Fibroblast of pulmonary artery (primary cell): ENCODE measurements at regions not wholly inside any gene's neighbourhood (a gene's known extent, or its start where the extent isn't known, plus 50 kb on each side); places are given as distances from the start of the nearest gene placed in this dataset.

Experiments
- DNase-seq: peaks from one replicate; pipeline ENCODE4 v3.0.0-alpha.2; 2010; ENCODE audit warnings: low read depth
- H3K4me3 ChIP-seq: replicated peaks from 2 replicates; pipeline ENCODE4 v1.5.1; 2011; ENCODE audit warnings: low read depth, mild to moderate bottlenecking, control low read depth, low read length, moderate library complexity
- TF ChIP-seq, protein P1 (sequence below): IDR thresholded peaks from 2 replicates; pipeline ENCODE4 v1.5.1; 2011; ENCODE audit warnings: mild to moderate bottlenecking, control low read depth, low read length, inconsistent platforms; ENCODE audit errors: missing control alignments

DNA sequence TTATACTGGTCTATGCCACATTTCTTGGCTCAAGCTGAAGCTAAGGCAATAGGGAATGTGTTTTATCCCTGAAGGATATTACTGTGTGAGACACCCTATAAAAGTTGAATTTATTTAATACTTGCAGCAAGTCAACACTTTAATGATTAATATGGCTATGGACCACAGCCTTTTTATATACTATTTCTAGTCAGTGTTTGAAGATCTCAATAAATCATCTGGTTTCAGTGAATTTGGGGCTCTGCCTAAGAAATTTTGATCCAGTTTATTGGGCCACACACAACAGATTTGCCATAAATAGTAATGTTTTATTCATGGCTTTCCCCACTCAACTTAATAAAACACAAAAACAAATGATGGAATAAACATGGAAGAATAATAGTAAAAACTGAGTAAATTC is 698.3 kb downstream of the ADGRL2 start:
- no peak overlapping the region for H3K4me3 ChIP-seq
- TF ChIP-seq, protein P1, sequence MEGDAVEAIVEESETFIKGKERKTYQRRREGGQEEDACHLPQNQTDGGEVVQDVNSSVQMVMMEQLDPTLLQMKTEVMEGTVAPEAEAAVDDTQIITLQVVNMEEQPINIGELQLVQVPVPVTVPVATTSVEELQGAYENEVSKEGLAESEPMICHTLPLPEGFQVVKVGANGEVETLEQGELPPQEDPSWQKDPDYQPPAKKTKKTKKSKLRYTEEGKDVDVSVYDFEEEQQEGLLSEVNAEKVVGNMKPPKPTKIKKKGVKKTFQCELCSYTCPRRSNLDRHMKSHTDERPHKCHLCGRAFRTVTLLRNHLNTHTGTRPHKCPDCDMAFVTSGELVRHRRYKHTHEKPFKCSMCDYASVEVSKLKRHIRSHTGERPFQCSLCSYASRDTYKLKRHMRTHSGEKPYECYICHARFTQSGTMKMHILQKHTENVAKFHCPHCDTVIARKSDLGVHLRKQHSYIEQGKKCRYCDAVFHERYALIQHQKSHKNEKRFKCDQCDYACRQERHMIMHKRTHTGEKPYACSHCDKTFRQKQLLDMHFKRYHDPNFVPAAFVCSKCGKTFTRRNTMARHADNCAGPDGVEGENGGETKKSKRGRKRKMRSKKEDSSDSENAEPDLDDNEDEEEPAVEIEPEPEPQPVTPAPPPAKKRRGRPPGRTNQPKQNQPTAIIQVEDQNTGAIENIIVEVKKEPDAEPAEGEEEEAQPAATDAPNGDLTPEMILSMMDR = no peak
- no peak for DNase-seq

DNA sequence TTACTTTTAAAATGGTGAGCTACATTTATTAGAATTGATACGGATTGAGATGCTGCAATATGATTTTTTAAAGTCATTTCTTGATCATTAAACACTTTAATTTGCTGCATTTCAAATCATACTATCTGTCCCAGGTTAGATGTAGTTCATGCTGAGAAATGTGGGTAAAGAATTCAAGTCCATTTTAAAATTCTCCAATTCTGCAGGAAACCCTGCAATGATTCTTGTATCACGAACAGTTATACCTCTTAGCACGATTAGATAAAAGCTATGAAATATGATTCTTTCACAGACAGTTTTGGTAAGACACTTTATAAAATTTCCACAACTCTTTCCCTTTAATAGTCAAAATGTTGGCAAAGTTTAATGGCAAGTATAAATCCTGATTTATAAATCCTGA is 693.4 kb downstream of the ADGRL2 start:
- DNase-seq = no peak
- TF ChIP-seq, protein P1 = no peak
- no peak overlapping the region for H3K4me3 ChIP-seq

DNA sequence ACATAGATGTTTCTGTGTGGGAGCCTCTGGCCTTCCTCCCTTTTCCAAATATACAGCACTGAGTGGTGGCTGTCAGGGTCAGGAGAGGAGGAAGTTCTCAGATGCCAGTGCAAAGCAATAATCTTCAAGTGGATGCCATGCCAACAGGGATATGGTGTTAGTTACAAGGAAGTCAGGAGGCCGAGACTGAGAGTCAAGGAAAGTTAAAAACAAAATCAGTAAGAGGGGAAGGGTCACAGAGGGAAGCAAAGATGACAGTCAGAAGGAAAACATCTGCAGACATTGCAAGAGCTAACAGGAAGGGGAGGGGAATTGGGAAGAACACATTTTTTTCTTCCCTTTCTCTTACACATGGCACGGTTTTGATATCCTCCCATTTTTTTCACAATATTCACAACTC is 691.4 kb downstream of the ADGRL2 start:
- TF ChIP-seq, protein P1 = no peak
- H3K4me3 ChIP-seq = no peak overlapping the region
- peak; percentile 7 for DNase-seq

DNA sequence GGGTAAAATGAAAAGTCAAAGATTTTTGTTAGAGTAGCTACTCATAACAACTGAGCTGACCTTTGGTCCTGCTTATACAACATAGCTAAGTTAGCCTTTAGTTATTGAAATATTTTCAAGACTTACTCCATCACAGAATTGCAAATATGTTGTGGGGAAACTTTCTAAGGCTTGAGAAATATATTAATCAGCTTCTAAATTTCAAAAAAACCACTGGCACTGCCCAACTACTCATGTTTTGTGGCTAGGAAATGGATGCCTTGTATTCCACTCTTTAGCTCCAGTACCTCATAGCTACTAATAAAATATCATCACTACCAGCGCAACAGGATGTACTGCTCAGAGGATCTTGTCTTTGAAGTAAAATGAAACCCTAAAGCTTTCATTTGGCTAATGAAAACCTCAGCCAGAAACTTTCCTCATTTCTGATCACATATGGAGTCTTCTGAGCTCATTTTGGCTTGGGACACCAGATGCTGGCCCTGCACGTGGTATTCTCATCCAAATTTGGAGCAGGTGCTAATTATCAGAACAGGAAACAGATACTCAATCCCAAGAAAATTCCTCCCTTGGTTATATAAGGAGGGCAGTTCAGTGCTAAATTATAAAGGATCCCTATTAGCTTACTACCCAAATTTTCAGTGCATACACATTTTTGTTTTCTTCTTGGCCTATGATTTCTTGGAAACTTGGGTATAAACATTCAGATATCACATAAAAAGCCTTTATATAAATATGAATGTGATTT is 690.7 kb downstream of the ADGRL2 start:
- no peak overlapping the region for H3K4me3 ChIP-seq
- TF ChIP-seq, protein P1 = no peak
- DNase-seq = no peak

DNA sequence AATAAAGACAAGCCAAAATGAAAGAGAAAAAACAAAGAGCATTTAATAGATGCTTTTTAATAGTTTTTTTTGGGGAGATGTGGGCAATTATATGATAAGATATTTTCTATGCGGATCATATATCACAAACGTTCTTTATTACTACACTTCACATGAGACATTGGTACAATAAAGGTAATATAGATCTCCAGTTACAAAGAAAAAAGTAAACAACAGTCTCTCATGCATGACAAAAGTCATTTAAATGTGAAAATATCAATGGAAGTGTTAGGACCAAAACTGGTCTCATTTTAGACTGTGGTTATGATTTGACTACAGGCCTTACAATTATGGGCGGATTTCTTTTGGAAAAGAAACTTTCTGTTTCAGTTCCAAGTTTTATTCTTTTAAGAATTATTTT is 687.0 kb downstream of the ADGRL2 start:
- TF ChIP-seq, protein P1 = no peak
- DNase-seq = no peak
- no peak overlapping the region for H3K4me3 ChIP-seq

DNA sequence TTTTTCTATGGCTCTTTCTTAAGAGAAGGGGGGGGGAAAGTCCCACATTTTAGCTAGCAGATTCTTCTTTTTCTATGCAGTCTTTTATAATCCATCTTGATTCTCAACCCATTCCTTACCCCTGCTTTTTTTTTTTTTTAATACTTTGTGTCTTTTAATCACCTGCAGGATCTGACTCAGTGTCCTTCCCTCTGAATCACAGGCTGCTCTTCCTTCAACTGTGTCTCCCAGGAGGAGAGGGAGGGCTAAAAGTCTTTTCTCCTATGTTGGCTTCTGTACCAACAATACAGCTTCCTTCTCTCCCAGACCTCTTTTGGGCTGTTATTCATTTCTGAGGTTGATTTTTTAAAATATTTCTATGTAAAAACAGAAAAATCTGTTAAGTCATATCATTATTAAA is 686.2 kb downstream of the ADGRL2 start:
- TF ChIP-seq, protein P1 = no peak
- H3K4me3 ChIP-seq = no peak overlapping the region
- no peak for DNase-seq

DNA sequence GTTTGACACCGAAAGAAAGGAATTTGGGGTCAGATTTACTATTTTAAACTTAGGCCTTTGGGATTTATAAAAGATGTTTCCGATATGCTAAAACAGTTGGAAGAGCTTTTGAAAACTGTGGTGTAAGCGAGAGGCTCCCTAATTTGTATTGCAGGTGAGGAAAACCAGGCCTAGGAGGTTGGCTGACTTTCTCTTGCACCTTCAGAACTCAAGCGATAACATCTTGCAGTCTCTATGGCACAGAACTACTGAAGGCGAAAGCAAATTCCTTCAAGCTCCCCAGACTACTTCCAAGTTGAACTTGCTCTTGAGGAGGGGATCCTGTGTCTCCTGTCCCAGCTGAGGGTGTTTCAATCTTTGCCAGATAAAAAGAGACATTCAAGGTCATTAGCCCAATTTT is 685.7 kb downstream of the ADGRL2 start:
- no peak for DNase-seq
- TF ChIP-seq, protein P1 = no peak
- no peak overlapping the region for H3K4me3 ChIP-seq
